T-helper 2 cell (primary cell): ENCODE measurements at regions not wholly inside any gene's neighbourhood (a gene's known extent, or its start where the extent isn't known, plus 50 kb on each side); places are given as distances from the start of the nearest gene placed in this dataset.

Source experiments
- DNase-seq, 5 experiments: peaks; one replicate each; pipeline versions ENCODE4 v3.0.0 to v3.0.0-alpha.2; 2012 to 2022

DNA sequence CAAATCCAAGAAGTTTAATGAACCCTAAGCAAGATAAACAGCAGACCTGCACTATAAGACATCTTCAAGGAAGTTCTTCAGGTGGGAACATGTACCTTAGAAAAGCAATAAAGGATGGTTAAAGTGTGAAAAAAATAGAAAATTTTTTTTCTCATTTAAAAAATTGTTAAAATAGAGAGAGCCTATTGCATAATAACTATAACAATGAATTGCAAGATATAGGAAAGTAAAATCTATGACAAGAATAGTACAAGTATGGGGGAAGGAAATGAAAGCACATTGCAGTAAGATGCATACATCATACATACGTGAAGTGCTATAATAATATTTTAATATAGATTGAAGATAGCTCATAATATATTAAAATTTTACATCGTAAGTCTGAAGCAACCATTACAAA lies 310.1 kb upstream of the KCNMB2 start:
- DNase-seq = no peak

DNA sequence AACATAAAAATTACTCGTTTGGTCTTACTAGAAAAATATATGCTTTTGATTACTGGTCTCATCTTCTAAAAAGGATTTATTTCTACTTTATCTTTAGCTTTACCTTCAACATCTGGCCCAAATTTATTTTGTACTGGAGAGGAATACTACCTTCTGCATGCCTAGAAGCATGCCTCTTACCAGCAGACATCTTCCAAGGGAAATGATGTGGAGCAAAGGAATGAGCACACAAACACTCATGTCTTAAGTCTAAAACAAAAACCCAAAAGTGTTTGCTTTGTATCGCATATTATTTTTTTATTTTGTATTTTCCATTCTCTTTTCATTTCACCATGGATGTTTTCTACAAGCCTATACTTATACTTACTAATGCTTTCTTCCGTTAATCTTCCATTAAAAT lies 304.6 kb upstream of the KCNMB2 start:
- no peak for DNase-seq

DNA sequence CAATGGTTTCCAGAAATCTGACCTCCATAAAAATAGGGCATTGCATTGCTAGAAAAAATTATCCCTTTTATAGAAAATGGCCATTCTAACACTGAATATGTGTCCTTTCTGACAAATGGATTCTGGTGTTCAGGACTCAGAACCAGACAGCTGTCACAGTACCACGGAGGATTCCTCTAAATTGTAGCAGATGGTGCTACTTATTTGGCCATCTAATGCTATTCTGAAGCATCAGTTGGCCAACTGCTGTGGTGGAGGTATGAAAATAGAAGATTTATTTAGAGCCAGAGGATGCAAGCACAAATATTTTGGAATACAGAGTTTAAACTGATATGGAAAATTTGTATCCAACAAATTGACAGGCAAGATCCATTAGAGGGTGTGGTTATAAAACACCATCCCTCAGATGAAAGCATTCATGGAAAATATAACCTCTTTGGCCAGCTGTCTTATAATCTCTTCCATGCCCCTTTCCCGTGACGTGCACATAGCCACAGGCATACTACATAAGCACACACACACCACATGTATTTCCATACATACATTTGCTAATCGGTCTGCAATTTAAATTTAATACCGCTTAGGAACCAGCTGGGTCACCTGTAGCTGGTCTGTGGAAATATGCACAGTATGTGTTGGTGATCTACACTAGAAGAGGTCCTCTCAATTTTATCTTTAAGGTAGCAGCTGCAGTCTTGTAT lies 302.7 kb upstream of the KCNMB2 start:
- no peak for DNase-seq

GRCh38 chr3:178236555-178237277 lies 299.5 kb upstream of the KCNMB2 start:
- no peak for DNase-seq

DNA sequence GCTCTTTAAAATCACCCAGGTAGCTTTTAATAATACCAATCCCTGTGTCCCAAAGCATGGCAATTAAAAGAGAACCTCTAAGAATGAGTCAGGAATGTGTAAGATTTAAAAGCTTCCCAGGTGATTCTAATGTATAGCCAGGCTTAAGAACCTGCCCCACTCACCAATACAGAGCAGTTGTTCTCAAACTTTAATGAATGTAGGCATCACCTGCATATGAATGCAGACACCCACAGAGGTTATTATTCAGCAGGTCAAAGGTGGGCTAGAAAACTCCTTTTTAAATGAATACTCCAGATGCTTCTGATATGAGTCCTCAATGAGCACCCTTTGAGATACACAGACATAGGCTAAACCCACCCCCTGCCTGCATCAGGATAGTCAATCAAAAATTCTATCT lies 298.1 kb upstream of the KCNMB2 start:
- no peak for DNase-seq

- no peak for DNase-seq
These were observed 291.2 kb upstream of the KCNMB2 start for GRCh38 chr3:178244733-178245709.

- DNase-seq = no peak
These were observed 290.2 kb upstream of the KCNMB2 start for GRCh38 chr3:178246004-178246403.

- DNase-seq = no peak
These were observed 280.9 kb upstream of the KCNMB2 start for GRCh38 chr3:178255315-178255714.

DNA sequence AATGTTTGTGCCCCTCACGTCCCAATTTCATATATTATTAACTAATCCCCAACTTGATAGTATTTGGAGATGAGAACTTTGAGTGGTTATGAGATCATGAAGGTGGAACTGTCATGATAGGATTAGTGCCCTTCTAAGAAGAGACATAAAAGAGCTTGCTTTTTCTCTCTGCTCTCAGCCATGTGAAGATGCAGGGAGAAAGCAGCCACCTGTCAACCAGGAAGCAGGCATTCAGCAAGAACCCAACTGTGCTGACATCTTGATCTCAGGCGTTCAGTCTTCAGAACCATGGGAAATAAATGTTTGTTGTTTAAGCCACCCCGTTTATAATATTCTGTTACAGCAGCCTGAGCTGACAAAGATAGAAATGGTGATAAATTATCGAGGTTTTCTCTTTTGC lies 278.7 kb upstream of the KCNMB2 start:
- DNase-seq = no peak

DNA sequence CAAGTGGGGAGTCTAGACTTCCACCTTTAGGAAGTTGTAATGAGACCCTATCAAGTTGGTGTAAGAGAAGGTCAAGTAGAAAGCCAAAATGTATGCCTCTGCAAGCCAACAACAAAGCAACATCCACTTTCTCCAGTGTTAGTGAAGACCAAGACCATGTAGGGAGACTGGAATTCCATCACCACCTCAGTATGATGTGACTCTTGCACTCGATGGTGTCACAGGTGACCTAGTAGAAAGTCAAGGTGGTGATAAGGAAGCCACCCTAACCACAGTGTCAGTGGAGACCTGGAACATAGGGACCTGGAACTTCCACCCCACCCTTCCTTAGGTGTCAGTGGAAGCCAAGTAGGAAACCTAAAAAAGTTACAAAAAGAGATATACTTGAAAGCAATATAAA lies 278.1 kb upstream of the KCNMB2 start:
- DNase-seq = no peak

- no peak for DNase-seq
These were observed 276.5 kb upstream of the KCNMB2 start for GRCh38 chr3:178259703-178260102.

DNA sequence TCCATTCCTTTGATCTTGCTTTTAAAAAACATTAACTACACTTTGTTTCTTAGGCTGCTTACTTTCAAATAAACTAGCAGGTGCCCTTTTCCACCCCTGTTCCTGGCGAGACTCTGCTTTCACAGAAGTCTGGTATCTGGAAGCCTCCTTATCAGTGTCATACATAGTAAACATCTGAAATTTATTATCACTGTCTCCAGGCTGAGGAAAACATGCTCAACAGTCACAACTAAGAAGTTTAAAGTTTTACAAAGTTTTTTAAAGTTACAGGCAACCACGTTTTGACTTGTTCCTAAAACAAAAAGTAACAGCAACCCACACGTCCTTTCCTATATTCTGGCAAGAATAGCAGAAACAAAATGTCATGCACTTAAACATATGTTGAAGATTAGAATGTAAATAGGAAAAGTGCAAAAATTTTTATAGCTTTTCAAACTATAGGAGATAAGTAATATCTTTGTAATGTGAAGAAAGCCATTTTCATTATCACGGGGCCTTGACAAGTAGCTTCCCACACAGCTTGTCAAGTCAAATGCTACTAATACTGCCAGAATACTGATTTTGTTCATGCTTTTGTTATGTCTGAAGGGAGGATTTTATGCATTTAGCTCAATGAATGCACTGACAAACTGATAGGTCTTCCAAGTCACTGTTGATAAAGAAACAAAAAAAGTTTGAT lies 275.2 kb upstream of the KCNMB2 start:
- no peak for DNase-seq

- DNase-seq = no peak
These were observed 272.9 kb upstream of the KCNMB2 start for GRCh38 chr3:178263236-178263916.

- DNase-seq = no peak
These were observed 268.9 kb upstream of the KCNMB2 start for GRCh38 chr3:178267158-178267844.

GRCh38 chr3:178270838-178271237 lies 265.4 kb upstream of the KCNMB2 start:
- no peak for DNase-seq

DNA sequence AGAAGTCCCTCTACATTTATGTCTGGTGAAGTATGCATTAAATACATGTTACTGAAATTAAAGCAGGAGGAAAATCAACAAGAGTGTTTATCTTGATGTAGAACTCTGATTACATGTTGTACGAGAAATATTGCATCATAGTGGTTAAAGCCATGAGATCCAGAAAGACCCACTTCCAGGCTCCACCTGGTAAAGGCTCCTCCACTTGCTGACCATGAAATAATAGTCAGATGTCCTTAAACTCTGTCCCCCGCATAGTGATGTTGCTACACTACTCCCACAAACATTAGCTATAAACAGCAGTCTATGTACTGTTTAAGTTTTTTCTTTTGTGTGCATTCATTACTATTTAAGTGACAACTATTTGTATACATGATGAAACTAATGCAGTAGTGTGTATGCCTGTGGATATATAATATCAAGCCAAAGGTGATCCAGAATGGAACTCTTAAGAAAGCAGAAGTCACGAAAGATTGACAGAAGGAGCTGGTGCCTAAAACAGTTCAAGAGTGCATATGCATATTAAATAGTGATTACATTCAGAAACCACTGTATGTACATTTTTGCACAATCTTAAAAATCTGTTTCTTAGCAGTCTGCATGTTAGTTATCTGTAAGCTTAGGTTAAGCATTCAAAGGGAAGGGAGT lies 264.4 kb upstream of the KCNMB2 start:
- DNase-seq = no peak

DNA sequence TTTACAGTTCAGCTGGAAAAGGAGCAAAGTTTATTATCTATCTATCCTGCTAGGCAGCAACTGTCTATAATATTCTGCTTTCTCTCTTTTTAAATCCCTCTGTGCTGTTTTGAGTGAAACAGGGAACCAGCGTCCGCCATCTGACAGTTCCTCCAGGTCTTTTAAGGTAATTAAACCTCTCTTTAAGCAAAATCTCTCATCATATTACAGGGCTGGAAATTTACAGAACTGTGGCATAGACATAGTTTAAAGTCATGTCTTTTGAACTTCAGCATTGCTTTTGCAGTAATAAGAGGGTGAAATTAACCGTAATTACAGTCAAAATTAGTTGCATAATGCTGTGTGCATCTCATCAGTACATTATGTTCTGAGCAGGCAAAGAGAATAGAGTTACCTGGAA lies 263.4 kb upstream of the KCNMB2 start:
- no peak for DNase-seq

- DNase-seq = no peak
These were observed 261.5 kb upstream of the KCNMB2 start for GRCh38 chr3:178274711-178275110.

- DNase-seq = no peak
These were observed 260.9 kb upstream of the KCNMB2 start for GRCh38 chr3:178275311-178275710.

GRCh38 chr3:178275793-178276192 lies 260.4 kb upstream of the KCNMB2 start:
- no peak for DNase-seq

DNA sequence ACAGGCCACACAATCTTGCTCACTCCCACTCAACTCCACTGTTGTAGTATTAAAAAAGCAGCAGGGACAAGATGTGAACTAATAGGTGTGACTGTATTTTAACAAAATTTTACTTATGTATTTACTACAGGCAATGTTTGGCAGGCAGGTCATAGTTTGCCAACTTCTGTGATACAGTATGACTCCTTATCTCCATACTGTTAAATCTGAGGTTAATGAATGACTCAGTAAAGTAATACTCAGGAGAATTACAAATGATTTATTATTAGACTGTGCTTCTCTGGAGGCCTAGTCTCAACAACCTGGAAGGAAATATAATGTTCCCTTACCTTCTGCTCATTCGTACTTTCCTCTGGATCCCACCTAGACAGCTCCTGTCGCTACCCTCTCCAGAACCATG lies 258.6 kb upstream of the KCNMB2 start:
- DNase-seq = no peak
